SU-DHL-6 (cell line): ENCODE measurements at regions not wholly inside any gene's neighbourhood (a gene's known extent, or its start where the extent isn't known, plus 50 kb on each side); places are given as distances from the start of the nearest gene placed in this dataset.

Source experiments
- H2AFZ ChIP-seq: fragments of 200-600 bp; sonication (generic); 2 replicates; pipeline ENCODE4 v1.6.1; 2014; ENCODE audit warnings: low read depth, mild to moderate bottlenecking, moderate library complexity, mixed read lengths, antibody characterized with exemption, low read length; ENCODE audit not compliant: severe bottlenecking
- H3F3A ChIP-seq: fragments of 200-600 bp; shearing (Covaris generic); 2 replicates; pipeline ENCODE4 v1.6.0; 2016; ENCODE audit warnings: antibody characterized with exemption, mild to moderate bottlenecking; ENCODE audit not compliant: insufficient read depth
- H3K27ac ChIP-seq: fragments of 200-600 bp; sonication (generic); 2 replicates; pipeline ENCODE4 v1.5.1; 2016; ENCODE audit warnings: low read depth, mild to moderate bottlenecking, low read length, moderate library complexity, mixed read lengths
- H3K27me3 ChIP-seq: fragments of 200-600 bp; sonication (generic), shearing (Covaris generic); 2 replicates; pipeline ENCODE4 v1.6.0; 2014; ENCODE audit warnings: mild to moderate bottlenecking, low read length
- H3K36me3 ChIP-seq: fragments of 200-600 bp; sonication (generic); 2 replicates; pipeline ENCODE4 v1.6.1; 2014; ENCODE audit warnings: mild to moderate bottlenecking, low read length, mixed read lengths
- H3K4me2 ChIP-seq: fragments of 300-600, 200-600 bp; shearing (Covaris generic), sonication (generic); 2 replicates; pipeline ENCODE4 v1.6.0; 2014; ENCODE audit warnings: low read length, low read depth, mild to moderate bottlenecking; ENCODE audit not compliant: poor library complexity, severe bottlenecking
- H3K4me3 ChIP-seq: fragments of 200-600 bp; sonication (generic); 2 replicates; pipeline ENCODE4 v1.5.1; 2014; ENCODE audit warnings: antibody characterized with exemption, low read length, mild to moderate bottlenecking, mixed read lengths; ENCODE audit not compliant: insufficient read depth, poor library complexity, severe bottlenecking
- H3K79me2 ChIP-seq: fragments of 200-600 bp; sonication (generic); 2 replicates; pipeline ENCODE4 v1.6.1; 2014; ENCODE audit warnings: mild to moderate bottlenecking, low read length, moderate library complexity; ENCODE audit not compliant: insufficient read depth
- H3K9ac ChIP-seq: fragments of 200-600 bp; sonication (generic); 2 replicates; pipeline ENCODE4 v1.7.0; 2014; ENCODE audit warnings: mild to moderate bottlenecking, low read length
- H3K9me2 ChIP-seq: fragments of 200-600 bp; sonication (generic); replicated peaks from 2 replicates; pipeline ENCODE4 v1.6.1; 2014; ENCODE audit warnings: low read length; ENCODE audit not compliant: insufficient read depth
- H3K9me3 ChIP-seq: fragments of 200-600 bp; sonication (generic); 2 replicates; pipeline ENCODE4 v1.6.1; 2014; ENCODE audit warnings: low read length, mixed read lengths; ENCODE audit not compliant: insufficient read depth
- H4K20me1 ChIP-seq: fragments of 200-600 bp; sonication (generic); 2 replicates; pipeline ENCODE4 v1.6.1; 2014; ENCODE audit warnings: low read depth, mild to moderate bottlenecking, antibody characterized with exemption, low read length, moderate library complexity, mixed read lengths
- CTCF ChIP-seq: fragments of 200-600 bp; sonication (generic); IDR thresholded peaks from one replicate; pipeline ENCODE4 v1.5.1; 2017; ENCODE audit warnings: antibody characterized with exemption, mild to moderate bottlenecking, low read length, moderate library complexity; ENCODE audit not compliant: insufficient read depth, poor library complexity, severe bottlenecking
- EZH2phosphoT487 ChIP-seq: fragments of 200-600 bp; sonication (generic), shearing (Covaris generic); conservative IDR thresholded peaks from 2 replicates; pipeline ENCODE4 v1.6.1; 2018; ENCODE audit warnings: mild to moderate bottlenecking, antibody characterized with exemption, low read length, moderate library complexity, mixed read lengths

- H3K9ac ChIP-seq: no peak overlapping the region
- H3K79me2 ChIP-seq: no peaks in the 10 kb centered on the region
- no peaks in the 10 kb centered on the region for H3K9me2 ChIP-seq
- no peak overlapping the region for H3K4me3 ChIP-seq
- TF ChIP-seq CTCF: no peak
- TF ChIP-seq EZH2phosphoT487: no peak
- H3K36me3 ChIP-seq: no peaks in the 10 kb centered on the region
- H3K27me3 ChIP-seq: no peaks in the 10 kb centered on the region
- no peak overlapping the region for H3K27ac ChIP-seq
- H2AFZ ChIP-seq: no peak overlapping the region
- H3K9me3 ChIP-seq: no peaks in the 10 kb centered on the region
- H3K4me2 ChIP-seq: no peak overlapping the region
- no peaks in the 10 kb centered on the region for H4K20me1 ChIP-seq
- no peaks in the 10 kb centered on the region for H3F3A ChIP-seq
Measured at GRCh38 chr1:195941795-195942194, 666.4 kb downstream of the KCNT2 start.

DNA sequence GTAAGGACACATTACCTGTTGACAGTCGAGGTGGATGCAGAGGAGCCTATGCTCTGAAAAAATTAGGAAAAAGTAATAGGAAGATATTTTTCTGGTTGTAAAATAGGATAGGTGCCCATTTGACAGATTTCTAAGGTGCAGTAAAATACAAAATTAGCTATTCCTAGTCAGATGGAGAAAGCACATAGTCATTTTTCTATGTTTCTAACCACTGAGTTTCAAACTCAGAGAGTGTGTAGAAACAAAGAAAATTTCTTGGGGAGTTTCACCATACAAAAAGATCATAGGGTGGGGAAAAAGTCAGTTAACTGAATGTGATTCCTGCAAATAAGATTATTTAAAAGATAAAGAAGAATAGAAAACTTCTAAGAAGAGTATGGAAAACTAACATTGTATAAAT, 666.9 kb downstream of the KCNT2 start:
- no peaks in the 10 kb centered on the region for H3K9me2 ChIP-seq
- TF ChIP-seq EZH2phosphoT487 (no peak), CTCF (no peak)
- H3F3A ChIP-seq: no peaks in the 10 kb centered on the region
- H3K9me3 ChIP-seq: no peaks in the 10 kb centered on the region
- no peaks in the 10 kb centered on the region for H4K20me1 ChIP-seq
- H3K36me3 ChIP-seq: no peaks in the 10 kb centered on the region
- no peaks in the 10 kb centered on the region for H3K79me2 ChIP-seq
- no peak overlapping the region for H3K27ac ChIP-seq
- no peaks in the 10 kb centered on the region for H3K27me3 ChIP-seq
- no peak overlapping the region for H2AFZ ChIP-seq
- H3K4me3 ChIP-seq: no peak overlapping the region
- H3K9ac ChIP-seq: no peak overlapping the region
- no peak overlapping the region for H3K4me2 ChIP-seq

DNA sequence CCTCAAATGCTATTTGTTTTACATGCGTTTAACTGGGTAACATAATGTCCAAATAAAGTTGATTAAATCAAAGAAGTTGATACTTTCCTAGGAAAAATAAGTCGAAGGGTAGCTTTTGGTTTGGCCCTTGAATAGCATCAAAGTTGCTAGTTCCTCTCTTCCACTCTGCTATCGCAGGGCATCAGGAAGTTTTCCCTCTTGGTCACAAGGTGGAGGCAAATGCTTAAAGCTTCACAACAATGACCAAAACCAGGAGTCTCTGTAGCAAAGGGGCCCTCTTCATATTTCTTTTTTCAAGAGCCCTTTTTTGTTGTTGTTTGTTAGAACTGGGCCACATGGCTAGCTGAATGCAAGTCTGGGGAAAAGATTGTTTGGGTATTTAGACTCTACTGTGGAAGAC, 668.4 kb downstream of the KCNT2 start:
- Histone ChIP-seq H3K9ac (no peak overlapping the region), H3K9me3 (no peaks in the 10 kb centered on the region), H3K4me2 (no peak overlapping the region), H3F3A (no peaks in the 10 kb centered on the region), H3K27ac (no peak overlapping the region), H2AFZ (no peak overlapping the region), H3K4me3 (no peak overlapping the region), H3K36me3 (no peaks in the 10 kb centered on the region), H3K27me3 (no peaks in the 10 kb centered on the region), H4K20me1 (no peaks in the 10 kb centered on the region), H3K79me2 (no peaks in the 10 kb centered on the region), H3K9me2 (no peaks in the 10 kb centered on the region)
- TF ChIP-seq EZH2phosphoT487 (no peak), CTCF (no peak)
